Breast epithelium (tissue), 3 donors: ENCODE measurements at regions not wholly inside any gene's neighbourhood (a gene's known extent, or its start where the extent isn't known, plus 50 kb on each side); places are given as distances from the start of the nearest gene placed in this dataset.

Source experiments
- CTCF ChIP-seq, 3 donors: fragments of 450-650 bp; IDR thresholded peaks; one replicate each; pipeline ENCODE4 v1.5.1; 2016 to 2017; ENCODE audit warnings: antibody characterized with exemption in 3 of 3, mild to moderate bottlenecking in 3 of 3, moderate library complexity in 3 of 3
- POLR2AphosphoS5 ChIP-seq, 3 donors: sonication (generic); formaldehyde crosslinking; IDR thresholded peaks; one replicate each; pipeline ENCODE4 v1.6.1; 2017; ENCODE audit warnings: antibody characterized with exemption in 3 of 3

- TF ChIP-seq CTCF (IDR thresholded peaks at IDR 0.05) (no peak), POLR2AphosphoS5 (IDR thresholded peaks at IDR 0.05) (no peak)
Observed at GRCh38 chr4:89469930-89470375, 162.4 kb upstream of the GPRIN3 start.
